Spleen (tissue), 7 donors: ENCODE measurements at regions not wholly inside any gene's neighbourhood (a gene's known extent, or its start where the extent isn't known, plus 50 kb on each side); places are given as distances from the start of the nearest gene placed in this dataset.

ENCODE experiments used
- POLR2A ChIP-seq, 3 donors: fragments of 450-650 bp; IDR thresholded peaks; one replicate each; pipeline ENCODE4 v1.5.1; 2017; ENCODE audit warnings: antibody characterized with exemption in 3 of 3, mild to moderate bottlenecking in 1 of 3
- POLR2AphosphoS5 ChIP-seq, 3 donors: sonication (generic); formaldehyde crosslinking; IDR thresholded peaks; one replicate each; pipeline ENCODE4 v1.5.1; 2017; ENCODE audit warnings: antibody characterized with exemption in 3 of 3
- TF ChIP-seq, protein P1 (sequence below), 11 experiments: fragments of 200-600 bp in 7 of 11; fragments of 450-650 bp in 4 of 11; sonication (generic) in 4 of 11; IDR thresholded peaks in 8 of 11; conservative IDR thresholded peaks in 3 of 11; 1 replicate in 7 of 11; 2 replicates in 4 of 11; pipeline versions ENCODE4 v1.4.0 to v1.8.0; 2016 to 2021; ENCODE audit warnings: antibody characterized with exemption in 11 of 11, inconsistent platforms in 4 of 11, mild to moderate bottlenecking in 1 of 11
- donor health status: DM: no; HTN: no; CAD: no; lungs with moderate emphysema.
- donor health status: DM: no; HTN: no; CAD: no.
- donor health status: DM: no; HTN: no; CAD: no.

DNA sequence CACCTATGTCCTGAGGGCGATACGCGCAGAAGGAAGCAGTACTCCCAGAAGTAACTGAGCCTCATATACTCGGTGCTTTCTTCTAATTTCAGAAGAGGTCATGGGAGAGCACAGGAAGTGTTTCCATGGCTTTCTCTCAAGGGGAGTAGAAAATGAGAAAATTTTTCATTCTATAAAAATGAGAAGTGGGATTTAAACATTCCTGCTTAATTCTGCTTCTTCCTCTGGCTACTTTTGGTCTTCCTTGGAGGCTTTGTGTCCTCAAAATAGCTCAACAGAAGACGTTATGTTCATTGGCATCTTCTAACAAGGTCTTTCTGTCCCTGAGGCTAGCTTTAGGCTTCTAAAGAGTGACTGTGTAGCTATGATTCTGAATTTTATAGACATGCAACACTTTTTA, 497.0 kb downstream of the TDRD15 start:
- TF ChIP-seq, protein P1, sequence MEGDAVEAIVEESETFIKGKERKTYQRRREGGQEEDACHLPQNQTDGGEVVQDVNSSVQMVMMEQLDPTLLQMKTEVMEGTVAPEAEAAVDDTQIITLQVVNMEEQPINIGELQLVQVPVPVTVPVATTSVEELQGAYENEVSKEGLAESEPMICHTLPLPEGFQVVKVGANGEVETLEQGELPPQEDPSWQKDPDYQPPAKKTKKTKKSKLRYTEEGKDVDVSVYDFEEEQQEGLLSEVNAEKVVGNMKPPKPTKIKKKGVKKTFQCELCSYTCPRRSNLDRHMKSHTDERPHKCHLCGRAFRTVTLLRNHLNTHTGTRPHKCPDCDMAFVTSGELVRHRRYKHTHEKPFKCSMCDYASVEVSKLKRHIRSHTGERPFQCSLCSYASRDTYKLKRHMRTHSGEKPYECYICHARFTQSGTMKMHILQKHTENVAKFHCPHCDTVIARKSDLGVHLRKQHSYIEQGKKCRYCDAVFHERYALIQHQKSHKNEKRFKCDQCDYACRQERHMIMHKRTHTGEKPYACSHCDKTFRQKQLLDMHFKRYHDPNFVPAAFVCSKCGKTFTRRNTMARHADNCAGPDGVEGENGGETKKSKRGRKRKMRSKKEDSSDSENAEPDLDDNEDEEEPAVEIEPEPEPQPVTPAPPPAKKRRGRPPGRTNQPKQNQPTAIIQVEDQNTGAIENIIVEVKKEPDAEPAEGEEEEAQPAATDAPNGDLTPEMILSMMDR (IDR thresholded peaks at IDR 0.05 in 8 of 11, conservative IDR thresholded peaks at IDR 0.05 in 3 of 11): no peak
- no peak for TF ChIP-seq POLR2A (IDR thresholded peaks at IDR 0.05)
- no peak for TF ChIP-seq POLR2AphosphoS5 (IDR thresholded peaks at IDR 0.05)
